ENCODE measurements at regions not wholly inside any gene's neighbourhood (a gene's known extent, or its start where the extent isn't known, plus 50 kb on each side); places are given as distances from the start of the nearest gene placed in this dataset.

GRCh38 chr15:37360724-37361123, 260.4 kb upstream of the MEIS2 start:
- TF ChIP-seq CTCF (IDR thresholded peaks at IDR 0.05) (no peak), MAZ (IDR thresholded peaks at IDR 0.05; ENCODE audit: borderline replicate concordance, low read depth, low read length) (no peak), RAD21 (conservative IDR thresholded peaks at IDR 0.05 in 1 of 2, IDR thresholded peaks at IDR 0.05 in 1 of 2) (no peak), EHMT2 (IDR thresholded peaks at IDR 0.05; ENCODE audit: low read depth) (no peak), POLR2A (IDR thresholded peaks at IDR 0.05; ENCODE audit: low read length) (no peak)

Data from A549 (cell line).